Thyroid gland (tissue), 4 donors: ENCODE measurements at regions not wholly inside any gene's neighbourhood (a gene's known extent, or its start where the extent isn't known, plus 50 kb on each side); places are given as distances from the start of the nearest gene placed in this dataset.
"Not testable (repeated sequence)": the region's sequence is repeated elsewhere in the genome, so short reads cannot be mapped to it uniquely, and the experiment has no call there.

ENCODE experiments used
- DNase-seq, 2 donors: peaks; one replicate each; pipeline ENCODE4 v3.0.0-alpha.2; 2019
- H3K27ac ChIP-seq, 3 donors: fragments of 200-600 bp; sonication (generic); 1 replicate in 2 of 3; 2 replicates in 1 of 3; pipeline ENCODE4 v1.5.1; 2016 to 2019; ENCODE audit warnings: mild to moderate bottlenecking in 1 of 3, moderate library complexity in 1 of 3
- H3K27me3 ChIP-seq: fragments of 200-600 bp; sonication (generic); one replicate; pipeline ENCODE4 v1.5.1; 2019
- H3K36me3 ChIP-seq, 2 donors: fragments of 200-600 bp; sonication (generic); one replicate each; pipeline ENCODE4 v1.5.1; 2016 to 2019
- H3K4me1 ChIP-seq, 2 donors: fragments of 200-600 bp; sonication (generic); one replicate each; pipeline ENCODE4 v1.5.1; 2017 to 2019
- H3K4me3 ChIP-seq, 3 donors: fragments of 200-600 bp; sonication (generic); replicated peaks in 1 of 3; 1 replicate in 2 of 3; 2 replicates in 1 of 3; pipeline ENCODE4 v1.5.1; 2016; ENCODE audit warnings: mild to moderate bottlenecking in 1 of 3
- H3K9me3 ChIP-seq: fragments of 200-600 bp; sonication (generic); one replicate; pipeline ENCODE4 v1.5.1; 2017
- POLR2A ChIP-seq, 2 donors: fragments of 450-650 bp; IDR thresholded peaks; one replicate each; pipeline ENCODE4 v1.6.1; 2017; ENCODE audit warnings: antibody characterized with exemption in 2 of 2, mild to moderate bottlenecking in 2 of 2, moderate library complexity in 1 of 2
- WGBS, 2 donors: methylation state at CpG; one replicate each; pipeline ENCODE4 v1.1.5; 2017; 5-methylcytosine and 5-hydroxymethylcytosine counted together
- intact Hi-C: fragments of 100-400 bp; cut with DNase I; formaldehyde crosslinking; loops from one replicate; pipeline ENCODE4 v1.15.1; 2023
- TF ChIP-seq, protein P1 (sequence below), 6 experiments: fragments of 200-600 bp in 3 of 6; fragments of 450-650 bp in 3 of 6; sonication (generic) in 3 of 6; IDR thresholded peaks; one replicate each; pipeline ENCODE4 v1.5.1; 2016 to 2019; ENCODE audit warnings: antibody characterized with exemption in 6 of 6, mild to moderate bottlenecking in 2 of 6, inconsistent platforms in 1 of 6, moderate library complexity in 1 of 6

DNA sequence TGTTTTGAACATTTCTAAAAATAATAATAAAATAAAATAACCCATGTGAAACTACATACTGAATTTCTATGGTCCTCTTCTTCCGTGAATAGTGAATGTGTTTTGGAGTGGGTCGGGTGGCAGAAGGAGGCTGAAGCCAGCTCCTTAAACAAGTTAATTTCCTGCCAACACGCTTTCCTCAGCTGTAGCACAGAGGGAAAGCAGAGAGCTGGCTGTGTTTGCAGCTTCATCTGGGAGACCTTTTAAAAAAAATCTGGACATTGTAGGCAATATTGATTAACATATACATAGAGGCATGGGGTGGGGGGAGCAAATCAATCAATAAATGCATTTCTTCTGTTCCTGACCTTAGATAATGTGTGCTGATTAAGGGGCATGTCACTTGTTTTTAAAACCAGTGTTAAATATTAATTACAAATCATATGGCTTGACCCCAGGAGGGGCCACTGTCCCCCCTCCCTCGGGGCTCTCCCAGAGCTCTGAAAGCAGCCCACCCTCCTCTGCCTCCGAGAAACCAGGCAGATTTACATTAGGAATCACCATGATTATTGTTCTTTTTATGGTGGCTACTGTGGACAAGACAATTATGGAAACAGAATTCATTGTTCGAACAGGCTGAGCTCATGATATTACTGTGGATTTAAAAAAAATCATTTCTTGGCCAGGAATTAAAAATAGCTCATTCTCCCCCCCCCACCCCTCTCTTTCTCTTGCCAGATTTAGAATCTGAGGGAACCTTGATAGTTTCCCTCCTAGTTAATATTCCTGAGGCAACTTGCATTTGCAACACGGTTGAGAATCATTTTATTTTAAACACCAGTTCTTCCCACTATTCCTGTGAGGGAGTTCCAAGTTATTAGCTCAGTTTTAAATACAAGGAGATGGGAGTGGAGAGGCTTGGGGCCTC is 100.5 kb upstream of the CARD11 start:
- TF ChIP-seq, protein P1, sequence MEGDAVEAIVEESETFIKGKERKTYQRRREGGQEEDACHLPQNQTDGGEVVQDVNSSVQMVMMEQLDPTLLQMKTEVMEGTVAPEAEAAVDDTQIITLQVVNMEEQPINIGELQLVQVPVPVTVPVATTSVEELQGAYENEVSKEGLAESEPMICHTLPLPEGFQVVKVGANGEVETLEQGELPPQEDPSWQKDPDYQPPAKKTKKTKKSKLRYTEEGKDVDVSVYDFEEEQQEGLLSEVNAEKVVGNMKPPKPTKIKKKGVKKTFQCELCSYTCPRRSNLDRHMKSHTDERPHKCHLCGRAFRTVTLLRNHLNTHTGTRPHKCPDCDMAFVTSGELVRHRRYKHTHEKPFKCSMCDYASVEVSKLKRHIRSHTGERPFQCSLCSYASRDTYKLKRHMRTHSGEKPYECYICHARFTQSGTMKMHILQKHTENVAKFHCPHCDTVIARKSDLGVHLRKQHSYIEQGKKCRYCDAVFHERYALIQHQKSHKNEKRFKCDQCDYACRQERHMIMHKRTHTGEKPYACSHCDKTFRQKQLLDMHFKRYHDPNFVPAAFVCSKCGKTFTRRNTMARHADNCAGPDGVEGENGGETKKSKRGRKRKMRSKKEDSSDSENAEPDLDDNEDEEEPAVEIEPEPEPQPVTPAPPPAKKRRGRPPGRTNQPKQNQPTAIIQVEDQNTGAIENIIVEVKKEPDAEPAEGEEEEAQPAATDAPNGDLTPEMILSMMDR (IDR thresholded peaks at IDR 0.05): no peak
- no peak for TF ChIP-seq POLR2A (IDR thresholded peaks at IDR 0.05)
- no peak overlapping the region for H3K27ac ChIP-seq
- WGBS, 2 donors: 33 to 36% methylated on average over 7 of the region's 7 CpGs

DNA sequence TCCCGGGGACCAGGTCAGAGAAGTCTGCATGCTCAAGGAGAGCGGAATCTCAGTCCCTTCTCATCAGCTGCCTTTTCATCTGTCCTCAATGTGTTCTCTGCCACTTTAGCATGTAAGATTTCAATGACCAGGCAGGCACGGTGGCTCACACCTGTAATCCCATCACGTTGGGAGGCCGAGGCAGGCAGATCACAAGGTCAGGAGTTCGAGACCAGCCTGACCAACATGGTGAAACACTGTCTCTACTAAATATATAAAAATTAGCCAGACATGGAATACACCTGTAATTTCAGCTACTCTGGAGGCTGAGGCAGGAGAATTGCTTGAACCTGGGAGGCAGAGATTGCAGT is 101.1 kb upstream of the CARD11 start:
- H3K4me3 ChIP-seq, H3K27ac ChIP-seq, H3K27me3 ChIP-seq, intact Hi-C loops, H3K9me3 ChIP-seq, H3K4me1 ChIP-seq, DNase-seq, H3K36me3 ChIP-seq: not testable (repeated sequence)
- 76 to 80% methylated on average over 6 of the region's 6 CpGs for WGBS, 2 donors

More for the DNA sequence above, 100.5 kb upstream of the CARD11 start:
- Histone ChIP-seq H3K4me1 (no peaks in the 10 kb centered on the region), H3K27me3 (no peaks in the 10 kb centered on the region), H3K4me3 (no peak overlapping the region), H3K9me3 (no peaks in the 10 kb centered on the region), H3K36me3 (no peaks in the 10 kb centered on the region)
- intact Hi-C loops: no loop called here
- no peak for DNase-seq

DNA sequence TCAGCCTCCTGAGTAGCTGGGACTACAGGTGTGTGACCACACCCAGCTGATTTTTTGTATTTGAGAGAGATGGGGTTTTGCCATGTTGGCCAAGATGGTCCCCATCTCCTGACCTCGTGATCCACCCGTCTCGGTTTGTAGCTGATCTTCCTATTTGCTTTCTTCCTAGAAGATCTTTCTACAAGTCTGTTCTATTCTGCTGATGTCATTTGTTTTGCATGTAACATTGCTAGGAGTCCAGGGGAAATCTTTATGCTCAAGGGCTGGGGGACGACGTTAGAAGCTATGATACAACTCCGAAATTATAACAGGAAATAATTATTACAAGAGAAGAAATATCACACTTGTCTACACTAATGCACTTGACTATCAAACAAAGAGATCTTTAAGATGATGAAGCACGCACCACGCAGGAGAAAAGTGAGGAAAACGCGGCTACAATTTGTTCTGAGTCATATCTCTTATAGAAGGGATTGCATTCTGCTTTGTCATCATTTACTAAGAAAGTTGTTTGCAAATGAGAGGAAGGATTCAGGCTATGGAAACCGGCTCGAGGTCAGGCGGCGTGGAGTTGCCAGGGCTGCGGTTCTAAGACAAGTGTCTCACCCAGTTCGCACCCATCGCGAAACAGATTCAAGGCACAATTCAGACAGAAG is 103.0 kb upstream of the CARD11 start:
- Histone ChIP-seq H3K4me3 (no peak overlapping the region), H3K4me1 (no peaks in the 10 kb centered on the region), H3K36me3 (no peaks in the 10 kb centered on the region), H3K27me3 (no peaks in the 10 kb centered on the region), H3K27ac (no peak overlapping the region), H3K9me3 (no peaks in the 10 kb centered on the region)
- DNase-seq: no peak
- intact Hi-C loops: no loop called here
- 83% methylated on average over 18 of the region's 18 CpGs for WGBS, 2 donors
- TF ChIP-seq POLR2A (IDR thresholded peaks at IDR 0.05): no peak
- TF ChIP-seq, protein P1 (IDR thresholded peaks at IDR 0.05): no peak

DNA sequence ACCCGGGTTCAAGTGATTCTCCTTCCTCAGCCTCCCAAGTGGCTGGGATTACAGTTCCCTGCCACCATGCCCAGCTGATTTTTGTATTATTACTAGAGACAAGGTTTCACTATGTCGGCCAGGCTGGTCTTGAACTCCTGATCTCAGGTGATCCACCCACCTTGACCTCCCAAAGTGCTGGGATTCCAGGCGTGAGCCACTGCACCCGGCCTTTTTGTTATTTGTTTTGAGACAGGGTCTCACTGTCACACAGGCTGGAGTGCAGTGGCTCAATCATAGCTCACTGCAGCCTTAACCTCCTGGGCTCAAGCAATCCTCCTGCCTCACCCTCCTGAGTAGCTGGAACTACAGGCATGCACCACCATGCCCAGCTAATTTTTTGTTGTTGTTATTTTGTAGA is 104.8 kb upstream of the CARD11 start:
- DNase-seq, H3K27ac ChIP-seq, H3K4me1 ChIP-seq, H3K27me3 ChIP-seq, intact Hi-C loops, H3K36me3 ChIP-seq, H3K4me3 ChIP-seq, H3K9me3 ChIP-seq: not testable (repeated sequence)
- 66 to 69% methylated on average over 4 of the region's 4 CpGs for WGBS, 2 donors

DNA sequence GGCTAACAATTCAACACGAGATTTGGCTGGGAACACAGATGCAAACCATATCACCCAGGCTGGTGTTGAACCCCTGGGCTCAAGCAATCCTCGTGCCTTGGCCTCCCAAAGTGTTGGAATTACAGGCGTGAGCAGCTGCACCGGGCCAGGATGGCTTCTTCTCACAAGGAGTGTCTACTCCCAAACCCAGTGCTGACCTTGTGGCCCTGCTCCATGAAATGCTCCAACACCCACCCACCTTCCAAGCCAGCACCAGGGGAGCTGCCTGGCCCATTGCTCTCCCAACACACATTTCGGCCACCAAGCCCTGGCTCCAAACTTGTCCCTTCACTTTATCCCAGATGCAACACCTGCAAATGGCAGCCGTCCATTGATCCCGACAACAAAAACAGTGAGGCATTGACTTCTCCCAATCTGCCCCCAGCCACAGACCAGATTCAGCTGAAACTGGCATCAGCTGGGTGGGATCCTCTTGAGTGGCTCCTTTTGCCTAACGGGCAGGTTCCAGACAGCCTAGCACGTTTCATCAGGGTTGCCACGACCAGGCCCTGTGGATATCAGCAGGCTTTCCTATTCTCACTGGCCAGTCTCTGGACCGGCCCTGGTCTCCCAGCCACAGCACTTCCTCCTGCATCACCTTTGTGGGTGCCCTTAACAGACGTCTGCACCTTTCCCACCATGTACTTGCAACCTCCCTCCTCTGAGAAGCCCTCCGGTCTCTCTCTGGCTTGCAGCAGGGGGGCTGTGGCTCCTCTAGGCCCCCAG is 105.7 kb upstream of the CARD11 start:
- Histone ChIP-seq H3K4me1 (no peaks in the 10 kb centered on the region), H3K27ac (no peak overlapping the region), H3K9me3 (no peaks in the 10 kb centered on the region), H3K36me3 (no peaks in the 10 kb centered on the region), H3K4me3 (no peak overlapping the region), H3K27me3 (no peaks in the 10 kb centered on the region)
- DNase-seq: no peak
- WGBS, 2 donors: 75 to 83% methylated on average over 13 of the region's 13 CpGs
- TF ChIP-seq POLR2A (IDR thresholded peaks at IDR 0.05): no peak
- TF ChIP-seq, protein P1 (IDR thresholded peaks at IDR 0.05): no peak
- intact Hi-C loops: no loop called here
